HFFc6 (cell line): ENCODE measurements at regions not wholly inside any gene's neighbourhood (a gene's known extent, or its start where the extent isn't known, plus 50 kb on each side); places are given as distances from the start of the nearest gene placed in this dataset.

Experiments used
- DNase-seq: peaks from one replicate; pipeline ENCODE4 v3.0.0-alpha.2; 2018
- H3K27ac Mint-ChIP-seq: 2 replicates; pipeline ENCODE4 v1.8.0; 2020; ENCODE audit warnings: mild to moderate bottlenecking, mixed read lengths
- H3K27me3 Mint-ChIP-seq: 2 replicates; pipeline ENCODE4 v1.8.0; 2021; ENCODE audit warnings: mild to moderate bottlenecking, moderate library complexity, mixed read lengths; ENCODE audit not compliant: insufficient read depth
- H3K36me3 Mint-ChIP-seq: 2 replicates; pipeline ENCODE4 v1.8.0; 2021; ENCODE audit warnings: low read depth, mixed read lengths
- H3K4me1 Mint-ChIP-seq: 2 replicates; pipeline ENCODE4 v1.8.0; 2020; ENCODE audit warnings: low read depth, mixed read lengths
- H3K4me3 Mint-ChIP-seq: 2 replicates; pipeline ENCODE4 v1.8.0; 2020; ENCODE audit warnings: mild to moderate bottlenecking, moderate library complexity, mixed read lengths
- H3K9me3 Mint-ChIP-seq: 2 replicates; pipeline ENCODE4 v1.8.0; 2020; ENCODE audit warnings: mild to moderate bottlenecking, mixed read lengths
- TF ChIP-seq, protein P1 (sequence below): fragments of 200-600 bp; sonication (generic); IDR thresholded peaks from 2 replicates; pipeline ENCODE4 v1.5.0; 2021; ENCODE audit warnings: antibody characterized with exemption, mild to moderate bottlenecking

DNA sequence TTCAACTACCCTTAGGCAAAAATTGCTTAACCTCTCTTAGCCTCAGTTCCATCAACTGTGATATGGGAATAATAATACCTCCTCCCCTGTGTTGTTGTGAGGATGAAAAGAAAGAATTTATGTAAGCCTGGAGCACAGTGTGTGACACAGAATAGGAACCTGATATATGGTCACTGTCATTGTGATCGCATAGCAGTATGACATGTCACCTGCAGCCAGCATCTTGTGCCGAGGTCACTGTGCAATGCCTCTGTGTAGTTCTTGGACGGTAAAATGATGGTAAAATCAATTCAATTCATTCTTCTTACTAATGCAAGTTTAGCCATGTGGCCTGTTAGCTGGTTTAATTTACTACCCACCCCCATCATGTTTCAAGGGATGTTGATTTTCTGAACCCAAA is 54.6 kb upstream of the GPR158 start:
- no peak for DNase-seq
- H3K27ac Mint-ChIP-seq: no peak overlapping the region
- H3K4me1 Mint-ChIP-seq: no peaks in the 10 kb centered on the region
- TF ChIP-seq, protein P1, sequence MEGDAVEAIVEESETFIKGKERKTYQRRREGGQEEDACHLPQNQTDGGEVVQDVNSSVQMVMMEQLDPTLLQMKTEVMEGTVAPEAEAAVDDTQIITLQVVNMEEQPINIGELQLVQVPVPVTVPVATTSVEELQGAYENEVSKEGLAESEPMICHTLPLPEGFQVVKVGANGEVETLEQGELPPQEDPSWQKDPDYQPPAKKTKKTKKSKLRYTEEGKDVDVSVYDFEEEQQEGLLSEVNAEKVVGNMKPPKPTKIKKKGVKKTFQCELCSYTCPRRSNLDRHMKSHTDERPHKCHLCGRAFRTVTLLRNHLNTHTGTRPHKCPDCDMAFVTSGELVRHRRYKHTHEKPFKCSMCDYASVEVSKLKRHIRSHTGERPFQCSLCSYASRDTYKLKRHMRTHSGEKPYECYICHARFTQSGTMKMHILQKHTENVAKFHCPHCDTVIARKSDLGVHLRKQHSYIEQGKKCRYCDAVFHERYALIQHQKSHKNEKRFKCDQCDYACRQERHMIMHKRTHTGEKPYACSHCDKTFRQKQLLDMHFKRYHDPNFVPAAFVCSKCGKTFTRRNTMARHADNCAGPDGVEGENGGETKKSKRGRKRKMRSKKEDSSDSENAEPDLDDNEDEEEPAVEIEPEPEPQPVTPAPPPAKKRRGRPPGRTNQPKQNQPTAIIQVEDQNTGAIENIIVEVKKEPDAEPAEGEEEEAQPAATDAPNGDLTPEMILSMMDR: no peak
- peaks cover 3% of the 10 kb centered on the region for H3K27me3 Mint-ChIP-seq
- H3K4me3 Mint-ChIP-seq: no peak overlapping the region
- H3K9me3 Mint-ChIP-seq: no peaks in the 10 kb centered on the region
- no peaks in the 10 kb centered on the region for H3K36me3 Mint-ChIP-seq
